ENCODE measurements at regions not wholly inside any gene's neighbourhood (a gene's known extent, or its start where the extent isn't known, plus 50 kb on each side); places are given as distances from the start of the nearest gene placed in this dataset.

DNA sequence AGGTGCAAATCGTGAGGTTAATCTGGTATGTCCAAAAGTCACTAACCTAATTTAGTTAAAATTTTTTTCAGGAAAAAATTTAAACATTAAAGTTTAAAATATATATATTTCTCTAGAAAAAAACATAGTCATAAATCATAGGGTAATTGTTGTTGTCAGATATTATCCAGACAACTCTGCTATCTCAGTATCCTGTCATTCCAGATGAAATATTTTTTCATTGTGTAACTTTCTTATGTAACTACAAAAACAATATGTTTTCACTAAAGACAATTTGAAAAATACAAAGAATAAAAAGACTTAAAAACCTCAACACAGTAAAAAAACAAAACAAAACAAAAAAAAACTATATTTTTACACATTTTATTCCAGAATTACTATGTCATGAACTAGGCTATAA lies 57.6 kb downstream of the TENT5A start:
- DNase-seq: no peak

DNA sequence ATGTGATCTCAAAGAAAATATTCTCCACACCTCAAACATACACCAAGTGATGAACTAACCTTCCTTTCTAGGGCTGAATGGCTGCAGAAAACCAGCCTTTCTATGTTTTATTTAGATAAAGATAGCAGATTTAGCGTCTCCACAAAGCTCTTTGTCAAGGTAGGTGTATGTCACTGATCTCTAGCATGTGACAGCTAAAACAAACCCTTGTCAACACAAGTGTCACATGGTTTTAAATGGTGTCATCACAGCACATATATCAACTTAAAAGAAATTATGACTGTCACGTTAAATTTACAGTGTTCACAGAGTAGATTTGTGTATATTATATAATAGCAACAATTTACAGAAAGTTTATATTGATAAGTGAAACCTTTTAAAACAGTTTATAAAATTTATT lies 58.3 kb downstream of the TENT5A start:
- DNase-seq: no peak

DNA sequence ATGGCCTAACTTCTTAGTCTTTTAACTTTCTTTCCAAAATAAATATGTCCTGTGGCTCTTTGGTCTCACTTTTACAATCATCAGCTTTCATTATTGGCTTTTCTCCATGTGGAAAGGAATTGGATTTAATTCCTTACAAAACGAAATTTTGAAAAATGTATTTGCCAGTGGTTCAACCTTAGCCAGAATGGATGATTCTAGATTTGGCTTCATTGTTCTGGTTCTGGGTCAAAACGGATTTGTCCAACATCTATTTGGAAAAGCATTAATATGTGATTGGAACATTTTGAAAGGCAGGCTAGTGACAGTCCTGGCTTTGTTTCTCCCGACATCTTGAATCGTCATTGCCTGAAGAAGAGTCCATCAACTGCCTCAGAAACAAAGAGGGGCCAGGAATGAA lies 59.2 kb downstream of the TENT5A start:
- no peak for DNase-seq

DNA sequence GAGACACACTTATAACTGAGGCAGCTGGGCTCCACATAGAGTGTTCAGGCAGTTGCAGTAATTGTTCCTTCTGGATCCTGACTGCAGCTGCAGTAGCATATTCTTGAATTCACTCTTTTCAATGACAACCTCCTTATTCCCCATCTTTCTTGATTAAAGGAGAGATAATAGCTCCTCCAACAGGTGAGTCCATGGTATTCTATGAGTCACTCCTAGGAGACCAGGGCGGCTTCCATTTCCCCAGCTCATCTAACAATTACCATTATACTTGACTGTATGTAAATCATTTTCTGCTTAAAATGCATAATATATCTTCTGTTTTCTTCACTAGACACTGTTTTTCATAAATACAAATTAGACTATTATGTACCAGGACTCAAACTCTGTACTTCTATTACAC lies 62.4 kb downstream of the TENT5A start:
- no peak for DNase-seq

DNA sequence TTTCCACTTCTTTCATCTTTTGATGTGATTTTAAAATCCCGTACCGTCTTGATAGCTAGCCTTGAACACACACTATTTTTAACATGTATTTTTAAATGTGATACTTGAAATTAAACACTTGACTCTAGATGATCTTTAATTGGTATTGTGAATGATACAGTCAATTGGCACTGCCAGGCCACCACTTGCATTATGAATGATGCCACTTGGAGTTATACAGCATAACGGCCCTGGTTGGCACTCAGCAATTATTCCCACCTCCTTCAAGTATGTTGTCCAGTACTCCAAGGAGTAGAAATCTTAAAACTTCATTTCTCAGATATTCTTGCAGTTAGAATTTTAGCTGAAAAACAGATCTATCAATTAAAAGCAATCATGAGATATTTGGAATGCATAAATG lies 62.9 kb downstream of the TENT5A start:
- DNase-seq: no peak

DNA sequence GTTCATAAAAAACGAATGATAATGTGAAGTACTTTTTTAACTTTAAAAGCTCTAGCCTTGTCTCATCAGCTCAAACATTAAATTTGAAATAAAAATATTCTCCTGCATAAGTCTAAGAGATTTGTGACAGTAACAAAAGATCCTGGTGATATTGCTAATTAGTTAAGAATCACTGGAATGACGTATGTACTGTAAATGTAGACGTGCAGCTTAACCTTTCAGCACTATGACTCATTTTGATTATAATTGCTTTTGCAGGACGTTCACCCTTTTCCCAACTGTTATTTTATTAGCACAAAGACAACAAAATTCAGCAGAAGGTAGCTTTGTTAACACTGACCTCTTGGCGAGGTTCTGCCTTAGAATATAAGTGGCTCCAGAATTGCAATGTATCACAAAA lies 68.6 kb downstream of the TENT5A start:
- DNase-seq: no peak

DNA sequence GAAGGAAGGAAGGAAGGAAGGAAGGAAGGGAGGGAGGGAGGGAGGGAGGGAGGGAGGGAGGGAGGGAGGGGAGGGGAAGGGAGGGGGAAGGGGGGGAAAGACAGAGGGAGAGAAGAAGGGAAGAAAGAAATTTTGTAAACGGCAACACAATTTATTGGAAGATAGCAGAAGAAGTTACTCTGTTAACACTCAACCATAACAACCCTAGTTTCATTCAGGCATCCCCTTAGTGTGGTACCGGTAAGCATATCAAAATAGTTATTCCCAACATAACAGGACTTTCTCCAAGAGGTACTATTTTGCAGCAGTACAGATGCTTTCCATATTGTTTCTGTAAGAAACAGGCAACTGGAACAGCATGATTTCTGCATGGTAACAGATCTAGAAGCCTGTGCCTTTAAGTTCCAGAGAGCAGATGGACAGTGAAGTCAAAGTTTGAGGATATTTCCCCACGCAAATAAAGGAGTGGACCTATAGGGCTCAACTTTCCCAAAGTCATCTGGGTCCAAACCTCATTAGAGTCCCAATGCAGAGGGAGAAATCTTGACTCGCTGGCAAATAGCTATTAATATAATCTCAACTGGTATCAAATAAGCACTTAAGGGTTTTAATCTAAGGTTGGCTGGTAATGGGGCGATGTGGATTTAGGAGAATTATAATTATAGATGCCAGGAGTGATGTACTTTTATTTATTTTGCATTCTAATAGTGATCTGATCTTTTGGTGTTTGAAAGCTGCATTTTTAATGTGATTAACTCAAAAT lies 69.4 kb downstream of the TENT5A start:
- DNase-seq: no peak

DNA sequence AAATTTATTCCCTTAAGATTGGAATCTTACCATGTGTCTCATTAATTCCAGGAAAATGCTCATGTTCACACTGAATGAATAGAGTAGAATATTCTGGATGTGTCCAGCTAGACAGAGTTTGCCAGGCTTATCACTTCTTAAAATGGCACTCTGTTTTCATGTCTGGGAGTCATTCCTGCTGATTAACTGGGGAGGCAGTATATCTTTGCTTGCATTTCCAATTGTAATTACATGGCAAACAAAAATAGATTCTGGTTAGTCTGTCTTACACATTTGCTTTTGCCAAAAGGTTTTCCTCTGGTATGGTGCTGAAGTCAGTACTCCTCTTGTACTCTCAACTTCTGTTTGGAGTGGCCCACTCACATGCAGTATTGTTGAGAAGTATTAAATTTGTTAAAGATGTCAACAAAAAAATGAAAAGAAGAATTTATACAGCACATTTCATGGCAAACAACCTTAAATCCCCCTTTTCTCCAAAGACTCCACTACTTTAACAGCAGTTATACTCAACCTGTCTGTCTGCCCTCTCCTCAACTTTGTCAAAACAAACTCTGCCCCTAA lies 70.2 kb downstream of the TENT5A start:
- no peak for DNase-seq

DNA sequence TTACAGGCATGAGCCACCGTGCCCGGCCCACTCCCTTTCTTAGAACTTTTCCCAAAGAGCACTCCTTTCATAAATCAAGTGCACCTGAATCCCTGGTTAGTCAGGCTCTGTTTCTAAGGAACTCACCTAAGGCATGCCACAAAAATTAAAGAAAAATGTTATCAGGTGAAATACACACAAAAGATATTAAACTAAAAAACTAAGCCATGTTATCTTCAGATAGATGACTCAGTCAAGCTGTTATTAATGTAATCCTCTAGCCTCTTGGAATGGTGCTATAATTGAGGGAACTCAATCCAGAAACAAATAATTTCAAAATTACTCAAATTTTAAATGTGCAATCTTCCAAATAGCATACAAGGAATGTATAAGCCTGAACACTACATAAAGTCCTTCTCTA lies 83.0 kb downstream of the TENT5A start:
- DNase-seq: no peak

DNA sequence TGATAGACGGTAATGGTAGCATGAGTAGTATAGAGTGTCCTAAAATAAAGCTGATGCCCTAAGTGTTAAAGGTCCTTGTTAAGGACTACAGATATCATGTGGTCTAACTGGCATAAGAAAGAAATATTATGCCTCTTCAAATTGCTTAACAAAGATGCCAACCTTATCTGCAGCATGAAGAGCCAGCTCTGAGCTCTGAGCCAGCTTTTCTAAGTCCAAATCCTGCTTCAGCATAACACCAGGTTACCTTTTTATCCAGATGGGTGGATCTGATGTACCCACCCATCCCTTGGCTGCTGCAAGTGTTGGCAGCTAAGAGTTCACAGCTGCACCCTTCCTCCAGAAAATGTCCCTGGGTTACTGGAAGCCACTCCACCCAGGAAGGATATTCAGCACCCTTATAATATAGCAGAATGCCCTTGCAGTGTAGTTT lies 83.8 kb downstream of the TENT5A start:
- no peak for DNase-seq

DNA sequence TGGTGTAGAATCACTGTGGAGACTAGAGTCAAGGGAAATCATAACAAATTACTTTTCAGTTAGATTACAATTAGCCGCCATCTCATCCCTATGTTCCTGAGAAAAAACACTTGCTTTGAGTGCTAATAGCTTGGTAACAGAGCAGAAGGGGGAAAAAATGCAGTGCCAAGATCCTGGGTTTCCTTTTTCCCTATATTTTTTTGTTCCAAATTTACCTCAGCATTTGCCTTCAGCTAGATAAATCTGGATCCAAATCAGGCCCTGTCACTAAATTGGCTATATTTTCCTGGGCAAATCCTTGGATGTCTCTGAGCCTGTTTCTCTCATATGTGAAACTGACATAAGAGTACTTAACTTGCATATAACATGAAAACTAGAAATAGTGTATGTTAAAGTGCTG lies 86.0 kb downstream of the TENT5A start:
- DNase-seq: no peak

DNA sequence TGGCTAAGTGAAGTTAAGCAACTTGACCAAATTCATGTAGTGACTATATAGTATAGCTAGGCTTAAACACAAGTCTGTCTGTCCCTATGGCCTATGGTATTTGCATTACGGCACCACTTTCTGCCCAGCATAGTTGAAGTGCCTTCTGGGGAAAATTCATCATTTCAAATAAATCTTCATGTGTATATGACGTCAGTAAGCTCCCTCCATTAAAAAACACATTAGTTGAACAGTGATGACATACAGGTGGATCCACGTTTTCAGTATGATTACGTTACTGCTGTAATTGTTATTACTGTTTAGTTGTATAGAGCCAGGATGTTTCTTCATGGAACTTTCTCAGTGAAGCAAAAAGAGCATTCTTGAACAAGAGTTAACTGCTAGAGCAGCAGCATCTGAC lies 96.2 kb downstream of the TENT5A start:
- DNase-seq: no peak

DNA sequence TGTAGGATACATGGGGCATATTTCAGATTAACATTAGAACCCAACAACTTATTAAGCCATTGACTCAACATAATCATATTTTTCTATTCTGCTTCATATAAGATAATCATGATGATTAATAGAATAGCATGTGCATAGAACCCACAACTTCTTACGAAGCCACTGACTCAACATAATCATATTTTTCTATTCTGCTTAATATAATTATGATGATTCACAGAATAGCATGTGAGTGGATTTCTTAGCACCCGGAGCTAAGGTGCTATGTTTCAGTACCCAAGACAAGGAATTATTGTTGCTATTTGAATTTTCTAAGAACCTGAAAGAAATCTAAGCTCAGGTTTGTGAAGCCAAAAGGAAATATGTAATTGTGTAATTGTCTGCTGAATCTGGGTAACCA lies 96.8 kb downstream of the TENT5A start:
- DNase-seq: no peak

DNA sequence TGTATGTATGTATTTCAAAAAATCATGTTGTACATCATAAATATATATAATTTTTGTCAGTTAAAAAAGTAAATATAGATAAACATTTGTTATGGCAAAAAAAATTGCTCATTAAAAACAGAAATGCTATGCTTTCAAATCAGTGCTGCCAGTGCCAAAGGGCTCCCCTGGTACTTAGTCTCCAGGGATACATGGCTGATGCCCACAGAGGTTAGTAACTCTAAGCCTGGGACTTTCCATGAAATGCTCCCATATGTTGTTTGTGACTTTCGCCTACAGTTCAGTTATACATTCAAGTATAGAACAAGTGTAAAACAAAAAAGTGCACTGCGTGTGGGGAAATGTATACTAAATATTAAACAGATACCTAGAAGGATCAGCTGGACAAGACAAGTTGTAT lies 104.0 kb downstream of the TENT5A start:
- no peak for DNase-seq

DNA sequence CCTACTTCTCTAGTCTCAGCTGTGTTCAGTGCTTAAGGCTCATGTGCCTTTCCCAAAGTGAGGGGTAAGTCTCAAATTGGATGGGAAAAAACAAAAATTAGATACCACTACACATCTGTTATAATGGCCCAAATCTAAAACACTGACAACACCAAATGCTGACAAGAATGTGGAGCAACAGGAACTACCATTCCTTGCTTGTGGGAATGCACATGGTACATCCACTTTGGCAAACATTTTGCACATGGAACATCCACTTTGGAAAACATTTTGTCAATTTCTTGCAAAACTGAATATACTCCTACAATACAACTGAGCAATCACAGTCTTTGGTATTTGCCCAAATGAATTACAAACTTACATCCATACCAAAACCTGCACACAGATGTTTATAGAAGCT lies 109.3 kb downstream of the TENT5A start:
- no peak for DNase-seq

DNA sequence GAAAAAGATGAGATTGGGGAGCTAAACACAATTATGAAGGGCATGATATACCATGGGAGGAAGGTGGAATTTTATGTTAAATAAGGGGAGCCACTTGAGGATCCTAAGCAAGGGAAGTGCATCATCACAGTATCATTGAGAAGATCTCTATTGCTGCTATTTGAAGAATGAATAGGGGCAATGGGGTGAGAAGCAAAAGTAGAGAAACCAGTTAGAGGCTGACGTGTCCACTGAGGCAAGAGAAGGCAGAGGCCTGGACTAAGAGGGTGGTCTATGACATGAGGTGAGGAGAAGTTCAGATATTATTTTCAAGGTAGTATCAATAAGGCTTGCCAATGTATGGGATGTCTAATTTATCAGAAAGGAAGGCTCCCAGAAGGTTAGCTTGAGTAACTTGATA lies 111.6 kb downstream of the TENT5A start:
- no peak for DNase-seq

DNA sequence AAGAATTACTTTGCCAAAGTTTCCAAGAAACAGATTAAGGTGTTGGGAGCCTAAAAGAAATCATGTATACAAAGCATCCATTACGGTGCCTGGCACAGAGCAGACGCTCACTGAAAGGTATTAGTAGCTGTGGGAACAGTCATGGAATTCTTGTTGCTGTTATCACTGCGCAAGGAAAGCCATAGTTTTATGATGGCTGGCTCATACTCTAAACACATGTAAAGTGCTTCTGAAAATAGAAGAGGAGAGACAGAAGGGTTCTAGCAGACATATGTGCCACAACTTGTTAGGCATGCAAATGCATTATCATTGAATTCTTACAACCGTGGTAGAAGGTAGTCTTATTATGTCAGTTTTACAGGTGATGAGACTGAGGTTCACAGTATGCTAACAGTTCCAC lies 112.4 kb downstream of the TENT5A start:
- DNase-seq: no peak

DNA sequence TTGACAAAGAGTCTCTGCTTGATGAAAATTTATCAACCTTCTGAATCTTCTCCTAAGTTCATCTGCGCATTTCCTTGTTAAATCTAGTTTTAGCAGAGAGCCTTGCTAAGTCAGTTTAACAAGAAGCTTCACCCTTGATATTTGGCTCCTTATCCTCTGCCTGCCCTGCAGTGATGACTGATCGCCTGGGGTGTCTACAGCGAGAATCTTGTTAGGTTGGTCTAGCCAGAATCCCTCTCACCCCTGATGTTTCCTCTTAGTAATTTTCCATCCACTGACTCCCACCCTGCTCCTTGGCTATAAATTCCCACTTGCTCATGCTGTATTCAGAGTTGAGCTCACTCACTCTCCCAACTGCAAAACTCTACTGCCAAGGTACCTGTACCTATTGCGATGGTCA lies 114.1 kb downstream of the TENT5A start:
- no peak for DNase-seq

DNA sequence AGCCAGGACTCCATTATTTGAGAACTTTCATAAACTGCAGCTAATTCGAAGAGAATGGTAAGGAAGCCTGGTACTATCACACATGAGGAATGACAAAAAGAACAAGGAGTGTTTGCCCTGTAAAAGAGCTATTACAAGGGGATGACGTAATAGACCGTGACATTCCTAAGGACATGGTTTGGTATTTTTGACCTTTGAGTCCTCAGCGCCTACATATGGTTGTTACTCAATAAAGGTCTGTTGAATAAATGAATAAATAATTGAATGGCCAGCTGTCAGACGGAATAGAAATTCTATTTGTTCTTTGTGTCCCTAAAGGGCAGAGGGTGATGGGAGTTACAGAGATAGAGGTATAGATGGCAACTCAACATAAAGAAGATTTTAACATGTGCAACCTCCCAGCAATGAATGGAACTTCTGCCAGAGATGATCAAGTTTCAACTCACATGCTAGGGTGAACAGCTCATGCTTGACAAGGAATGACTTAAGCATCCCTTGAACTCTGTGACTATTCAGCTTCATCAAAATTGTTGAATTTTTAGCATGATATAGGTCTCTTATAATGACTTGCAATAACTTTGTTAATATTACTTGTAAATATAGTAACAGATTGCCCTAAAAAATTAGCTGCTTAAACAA lies 115.4 kb downstream of the TENT5A start:
- DNase-seq: no peak

DNA sequence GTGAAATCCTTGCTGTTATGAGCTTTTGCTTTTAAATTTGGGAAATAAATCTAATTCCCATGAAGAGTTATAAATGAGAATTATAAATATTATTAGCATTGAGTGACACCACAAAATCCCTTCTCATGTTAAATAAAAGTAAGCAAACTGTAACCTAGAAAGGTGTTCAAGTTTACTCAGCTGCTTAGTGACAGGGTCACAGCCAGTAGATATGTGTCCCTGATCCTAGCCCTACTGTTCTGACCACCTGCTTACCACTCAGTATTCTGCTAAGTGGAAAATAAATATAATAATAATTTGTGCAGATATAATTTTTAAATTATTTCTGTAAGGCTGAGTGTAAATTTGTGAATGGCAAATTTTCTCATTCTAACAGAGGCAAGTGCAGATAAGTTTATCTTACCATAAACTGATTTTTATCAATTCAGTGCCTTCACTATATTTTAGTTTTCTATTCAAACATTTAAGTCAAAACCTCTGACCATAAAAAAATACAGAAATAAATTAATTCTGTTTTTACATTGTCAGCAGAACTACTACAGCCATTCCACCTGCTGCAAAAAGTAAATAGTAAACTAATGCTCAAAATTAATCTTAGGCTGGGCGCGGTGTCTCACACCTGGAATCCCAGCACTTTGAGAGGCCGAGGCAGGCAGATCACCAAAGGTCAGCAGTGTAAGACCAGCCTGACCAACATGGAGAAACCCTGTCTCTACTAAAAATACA lies 118.2 kb downstream of the TENT5A start:
- no peak for DNase-seq

DNA sequence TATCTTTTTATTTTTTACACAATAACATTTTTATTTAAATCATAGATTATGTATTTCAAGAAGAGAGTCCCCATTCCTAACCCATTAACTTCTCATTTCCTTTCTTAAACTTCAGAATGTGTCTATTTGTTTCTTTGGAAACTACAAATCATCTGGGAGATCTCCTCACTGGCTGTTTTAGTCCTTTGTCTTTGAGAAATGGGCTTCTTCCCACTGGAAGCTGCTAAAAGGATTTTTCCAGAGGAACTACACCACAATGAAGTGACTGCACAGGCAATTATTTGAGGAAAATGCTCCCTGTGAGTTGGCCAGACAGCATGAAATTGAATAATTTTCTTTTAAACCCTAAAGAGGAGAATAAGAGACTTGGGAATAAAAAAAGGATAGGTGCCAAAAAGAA lies 119.1 kb downstream of the TENT5A start:
- no peak for DNase-seq

DNA sequence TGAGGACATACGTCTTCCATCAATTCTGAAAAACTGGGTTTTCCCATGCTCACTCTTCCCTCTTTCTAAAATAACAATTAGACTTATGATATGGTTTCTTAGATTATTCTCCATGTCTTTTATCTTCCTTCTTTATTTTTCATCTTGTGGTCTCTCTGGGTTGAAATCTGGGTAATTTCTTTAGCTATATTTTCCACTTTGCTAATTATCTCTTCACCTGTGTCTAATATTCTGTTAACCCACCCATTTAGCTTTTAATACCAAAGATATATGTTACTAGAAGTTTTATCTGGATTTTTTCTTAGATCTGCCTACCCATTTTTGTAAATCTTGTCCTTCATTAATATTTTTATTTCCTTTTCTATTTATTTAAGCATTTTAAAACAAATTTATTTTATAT lies 121.8 kb downstream of the TENT5A start:
- no peak for DNase-seq

DNA sequence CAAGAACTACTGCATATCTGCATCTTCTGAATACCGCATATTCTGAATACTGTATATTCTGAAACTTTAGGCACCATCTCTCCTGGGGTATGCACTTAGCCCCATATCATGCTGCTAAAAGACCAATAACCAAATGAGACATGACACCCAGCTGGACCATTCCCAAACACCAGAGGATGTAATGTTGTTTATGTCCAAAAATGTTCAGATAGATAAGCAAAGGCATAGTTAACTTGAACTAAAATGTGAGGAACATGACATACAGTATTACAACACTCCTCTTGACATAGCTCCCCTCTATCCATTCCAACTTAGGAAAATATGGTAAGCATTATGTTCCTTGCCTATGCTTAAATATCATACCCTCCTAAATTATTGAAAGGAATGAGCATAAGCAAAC lies 127.3 kb downstream of the TENT5A start:
- DNase-seq: no peak

DNA sequence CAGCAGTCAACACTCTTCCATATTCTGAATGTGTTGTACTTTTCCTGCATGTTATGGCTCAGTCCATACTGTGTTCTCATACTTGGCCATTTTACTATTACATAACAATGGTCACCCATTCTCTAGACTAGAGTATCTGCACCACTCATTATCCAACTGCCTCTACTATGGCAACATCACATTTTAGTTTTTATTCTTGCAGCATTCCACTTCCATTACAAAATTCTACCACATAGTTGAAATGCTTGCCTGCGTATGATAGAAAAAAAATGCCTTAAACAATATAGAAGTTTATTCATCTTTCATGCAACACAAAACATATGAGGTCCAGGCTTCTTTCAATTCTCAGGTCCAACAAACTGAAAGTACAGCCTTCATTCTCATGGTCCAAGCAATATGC lies 128.0 kb downstream of the TENT5A start:
- no peak for DNase-seq

Measured in NCI-H1092 (cell line).